Keratinocyte (primary cell): ENCODE measurements at regions not wholly inside any gene's neighbourhood (a gene's known extent, or its start where the extent isn't known, plus 50 kb on each side); places are given as distances from the start of the nearest gene placed in this dataset.
"Not testable (repeated sequence)": the region's sequence is repeated elsewhere in the genome, so short reads cannot be mapped to it uniquely, and the experiment has no call there.

Source experiments
- DNase-seq: peaks from one replicate; pipeline ENCODE4 v3.0.0-alpha.2; 2011; ENCODE audit warnings: low read depth, missing footprints, low spot score
- FAIRE-seq: peaks from 2 replicates; lab custom pipeline; 2011; peaks lifted over from hg19 to GRCh38; lab: Jason Lieb, UNC
- H2AFZ ChIP-seq: 2 replicates; pipeline ENCODE4 v1.6.0; 2012; ENCODE audit warnings: low read length, control low read depth, inconsistent platforms; ENCODE audit not compliant: control insufficient read depth
- H3K27ac ChIP-seq: 2 replicates; pipeline ENCODE4 v1.5.1; 2011; ENCODE audit warnings: low read length; ENCODE audit not compliant: control insufficient read depth, insufficient read depth
- H3K27me3 ChIP-seq: 3 replicates; pipeline ENCODE4 v1.6.0; 2011; ENCODE audit warnings: low read length; ENCODE audit not compliant: control insufficient read depth, insufficient read depth; ENCODE audit errors: extremely low read depth
- H3K36me3 ChIP-seq, 2 experiments: 2 replicates in 1 of 2; 3 replicates in 1 of 2; pipeline ENCODE4 v1.5.1; 2011; ENCODE audit warnings: low read length in 2 of 2, mild to moderate bottlenecking in 1 of 2; ENCODE audit not compliant: control insufficient read depth in 2 of 2, insufficient read depth in 2 of 2; ENCODE audit errors: extremely low read depth in 1 of 2
- H3K4me1 ChIP-seq: 3 replicates; pipeline ENCODE4 v1.5.1; 2011; ENCODE audit warnings: low read length; ENCODE audit not compliant: control insufficient read depth, insufficient read depth; ENCODE audit errors: extremely low read depth
- H3K4me2 ChIP-seq: 3 replicates; pipeline ENCODE4 v1.6.0; 2011; ENCODE audit warnings: low read depth, low read length; ENCODE audit not compliant: control insufficient read depth, insufficient read depth; ENCODE audit errors: extremely low read depth
- H3K4me3 ChIP-seq, 3 experiments: fragments of 200-600 bp in 1 of 3; sonication (generic) in 1 of 3; 2 replicates in 2 of 3; 3 replicates in 1 of 3; pipeline ENCODE4 v1.5.1; 2011 to 2016; ENCODE audit warnings: low read length in 3 of 3, mild to moderate bottlenecking in 3 of 3, control low read depth in 2 of 3, inconsistent platforms in 1 of 3, low read depth in 1 of 3, mixed read lengths in 1 of 3, mixed run types in 1 of 3, moderate library complexity in 1 of 3; ENCODE audit not compliant: control insufficient read depth in 2 of 3, insufficient read depth in 2 of 3; ENCODE audit errors: extremely low read depth in 1 of 3
- H3K79me2 ChIP-seq: 2 replicates; pipeline ENCODE4 v1.6.0; 2012; ENCODE audit warnings: low read length; ENCODE audit not compliant: control insufficient read depth, insufficient read depth
- H3K9ac ChIP-seq: 3 replicates; pipeline ENCODE4 v1.6.0; 2011; ENCODE audit warnings: low read length; ENCODE audit not compliant: control insufficient read depth, insufficient read depth; ENCODE audit errors: extremely low read depth
- H3K9me1 ChIP-seq: 3 replicates; pipeline ENCODE4 v1.6.0; 2011; ENCODE audit warnings: low read length; ENCODE audit not compliant: control insufficient read depth, insufficient read depth; ENCODE audit errors: extremely low read depth
- H3K9me3 ChIP-seq: 2 replicates; pipeline ENCODE4 v1.5.1; 2012; ENCODE audit warnings: low read depth, low read length; ENCODE audit not compliant: control insufficient read depth
- H4K20me1 ChIP-seq: 3 replicates; pipeline ENCODE4 v1.6.0; 2011; ENCODE audit warnings: low read length; ENCODE audit not compliant: control insufficient read depth, insufficient read depth; ENCODE audit errors: extremely low read depth
- EZH2 ChIP-seq: IDR thresholded peaks from one replicate; pipeline ENCODE4 v1.6.1; 2012; ENCODE audit warnings: inconsistent platforms, mild to moderate bottlenecking, low read length, moderate library complexity
- dilution Hi-C: fragments of 300-500 bp; cut with MboI; formaldehyde crosslinking; loops from one replicate; pipeline ENCODE4 v1.7.0; 2020; ENCODE audit warnings: low sequenced_read_pairs; ENCODE audit not compliant: extremely low pct_ligation_motif_present
- TF ChIP-seq, protein P1 (sequence below), 3 experiments: IDR thresholded peaks in 1 of 3; conservative IDR thresholded peaks in 1 of 3; optimal IDR thresholded peaks in 1 of 3; 2 replicates in 2 of 3; 3 replicates in 1 of 3; pipeline versions ENCODE3 to v1.5.1; 2011; ENCODE audit warnings: low read length in 3 of 3, mild to moderate bottlenecking in 3 of 3, moderate library complexity in 2 of 3, control low read depth in 1 of 3, inconsistent platforms in 1 of 3; ENCODE audit not compliant: insufficient read depth in 2 of 3; ENCODE audit errors: extremely low read depth in 1 of 3

DNA sequence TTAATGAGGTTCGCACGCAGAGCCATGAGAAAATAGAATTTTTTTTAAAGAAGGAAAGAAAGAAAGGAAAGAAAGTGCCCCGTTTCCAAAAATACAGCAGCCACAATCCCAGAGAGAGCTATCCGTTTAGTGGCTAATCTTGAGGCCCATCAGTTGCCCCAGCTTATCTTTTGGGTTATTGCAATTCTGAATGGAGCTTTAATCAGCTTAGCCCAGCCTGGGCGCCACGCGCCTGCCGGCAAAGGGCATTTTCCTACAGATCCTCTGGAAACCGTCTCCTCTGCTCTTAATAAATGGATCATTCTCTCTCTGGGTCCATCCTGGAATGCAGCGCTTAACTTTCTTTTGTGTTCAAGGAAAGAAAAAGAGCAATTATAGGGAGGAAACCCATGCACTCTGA, 413.3 kb downstream of the MAFB start:
- dilution Hi-C loops = no loop called here
- H3K4me3 ChIP-seq = no peak overlapping the region
- no peaks in the 10 kb centered on the region for H3K9me1 ChIP-seq
- no peaks in the 10 kb centered on the region for H3K79me2 ChIP-seq
- FAIRE-seq (no peak), DNase-seq (no peak)
- H3K27ac ChIP-seq = no peak overlapping the region
- no peak overlapping the region for H3K4me2 ChIP-seq
- H4K20me1 ChIP-seq = no peaks in the 10 kb centered on the region
- H3K9me3 ChIP-seq = no peaks in the 10 kb centered on the region
- no peak overlapping the region for H2AFZ ChIP-seq
- H3K27me3 ChIP-seq = no peaks in the 10 kb centered on the region
- peaks cover 8% of the 10 kb centered on the region for H3K4me1 ChIP-seq
- H3K9ac ChIP-seq = no peak overlapping the region
- TF ChIP-seq EZH2 = no peak
- TF ChIP-seq, protein P1, sequence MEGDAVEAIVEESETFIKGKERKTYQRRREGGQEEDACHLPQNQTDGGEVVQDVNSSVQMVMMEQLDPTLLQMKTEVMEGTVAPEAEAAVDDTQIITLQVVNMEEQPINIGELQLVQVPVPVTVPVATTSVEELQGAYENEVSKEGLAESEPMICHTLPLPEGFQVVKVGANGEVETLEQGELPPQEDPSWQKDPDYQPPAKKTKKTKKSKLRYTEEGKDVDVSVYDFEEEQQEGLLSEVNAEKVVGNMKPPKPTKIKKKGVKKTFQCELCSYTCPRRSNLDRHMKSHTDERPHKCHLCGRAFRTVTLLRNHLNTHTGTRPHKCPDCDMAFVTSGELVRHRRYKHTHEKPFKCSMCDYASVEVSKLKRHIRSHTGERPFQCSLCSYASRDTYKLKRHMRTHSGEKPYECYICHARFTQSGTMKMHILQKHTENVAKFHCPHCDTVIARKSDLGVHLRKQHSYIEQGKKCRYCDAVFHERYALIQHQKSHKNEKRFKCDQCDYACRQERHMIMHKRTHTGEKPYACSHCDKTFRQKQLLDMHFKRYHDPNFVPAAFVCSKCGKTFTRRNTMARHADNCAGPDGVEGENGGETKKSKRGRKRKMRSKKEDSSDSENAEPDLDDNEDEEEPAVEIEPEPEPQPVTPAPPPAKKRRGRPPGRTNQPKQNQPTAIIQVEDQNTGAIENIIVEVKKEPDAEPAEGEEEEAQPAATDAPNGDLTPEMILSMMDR (optimal IDR thresholded peaks at IDR 0.05 in 1 of 3, IDR thresholded peaks at IDR 0.05 in 1 of 3, conservative IDR thresholded peaks at IDR 0.05 in 1 of 3; ENCODE audit: extremely low read depth in 1 of 3, insufficient read depth in 2 of 3, low read length in 3 of 3) = no peak
- no peaks in the 10 kb centered on the region for H3K36me3 ChIP-seq

DNA sequence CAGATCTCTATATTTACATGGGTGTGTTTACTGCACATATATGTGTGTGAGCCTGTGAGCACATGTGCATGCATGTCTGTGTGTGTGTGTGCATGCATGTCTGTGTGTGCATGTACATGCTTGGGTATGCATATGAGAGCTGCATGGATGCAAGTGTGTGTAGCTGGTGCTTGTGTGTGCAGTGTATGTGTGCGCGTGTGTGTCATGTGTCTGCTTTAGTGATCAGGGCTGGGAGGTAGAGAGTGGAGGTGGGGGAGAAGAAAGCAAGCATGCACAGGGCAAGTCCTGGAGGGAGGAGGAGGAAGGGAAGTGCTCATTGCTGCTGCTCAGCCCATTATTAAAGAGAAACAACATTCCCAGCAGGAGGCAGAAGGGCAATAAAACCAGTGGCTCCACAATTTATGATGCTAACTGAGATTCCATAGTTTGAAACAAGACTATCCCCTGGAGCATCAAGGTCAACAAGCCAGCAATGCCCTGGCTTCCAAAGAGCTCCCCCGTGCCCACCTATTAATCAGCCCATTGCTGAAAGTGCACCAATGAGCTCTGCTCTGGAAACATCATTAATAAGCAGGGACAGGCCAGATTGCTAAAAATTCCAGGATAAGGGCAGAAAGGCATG, 414.0 kb downstream of the MAFB start:
- no peak overlapping the region for H3K4me3 ChIP-seq
- dilution Hi-C loops = no loop called here
- peaks cover 8% of the 10 kb centered on the region for H3K4me1 ChIP-seq
- no peaks in the 10 kb centered on the region for H3K27me3 ChIP-seq
- H4K20me1 ChIP-seq = no peaks in the 10 kb centered on the region
- no peaks in the 10 kb centered on the region for H3K9me1 ChIP-seq
- no peaks in the 10 kb centered on the region for H3K79me2 ChIP-seq
- FAIRE-seq = peak; percentile 5
- H3K9ac ChIP-seq = no peak overlapping the region
- H3K27ac ChIP-seq = no peak overlapping the region
- H2AFZ ChIP-seq = no peak overlapping the region
- H3K4me2 ChIP-seq = no peak overlapping the region
- H3K36me3 ChIP-seq = no peaks in the 10 kb centered on the region
- TF ChIP-seq, protein P1 (optimal IDR thresholded peaks at IDR 0.05 in 1 of 3, IDR thresholded peaks at IDR 0.05 in 1 of 3, conservative IDR thresholded peaks at IDR 0.05 in 1 of 3; ENCODE audit: extremely low read depth in 1 of 3, insufficient read depth in 2 of 3, low read length in 3 of 3) = no peak
- no peak for TF ChIP-seq EZH2
- no peaks in the 10 kb centered on the region for H3K9me3 ChIP-seq
- no peak for DNase-seq

DNA sequence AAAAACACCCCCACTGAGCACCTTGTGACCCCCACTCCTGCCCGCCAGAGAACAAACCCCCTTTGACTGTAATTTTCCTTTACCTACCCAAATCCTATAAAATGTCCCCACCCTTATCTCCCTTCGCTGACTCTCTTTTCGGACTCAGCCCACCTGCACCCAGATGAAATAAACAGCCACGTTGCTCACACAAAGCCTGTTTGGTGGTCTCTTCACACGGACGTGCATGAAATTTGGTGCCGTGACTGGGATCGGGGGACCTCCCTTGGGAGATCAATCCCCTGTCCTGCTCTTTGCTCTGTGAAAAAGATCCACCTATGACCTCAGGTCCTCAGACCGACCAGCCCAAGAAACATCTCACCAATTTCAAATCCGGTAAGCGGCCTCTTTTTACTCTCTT, 419.8 kb downstream of the MAFB start:
- H3K9ac ChIP-seq, DNase-seq, dilution Hi-C loops, H3K4me1 ChIP-seq, H3K79me2 ChIP-seq, H3K27me3 ChIP-seq, H3K27ac ChIP-seq, H3K9me1 ChIP-seq, H3K36me3 ChIP-seq, H4K20me1 ChIP-seq, H3K4me2 ChIP-seq, H3K4me3 ChIP-seq, H3K9me3 ChIP-seq, H2AFZ ChIP-seq, FAIRE-seq: not testable (repeated sequence)
